Liver (tissue), 3 donors: ENCODE measurements at regions not wholly inside any gene's neighbourhood (a gene's known extent, or its start where the extent isn't known, plus 50 kb on each side); places are given as distances from the start of the nearest gene placed in this dataset.

ENCODE experiments used
- ATF3 ChIP-seq: IDR thresholded peaks from 2 replicates; pipeline ENCODE4 v1.6.1; 2016; ENCODE audit warnings: antibody characterized with exemption
- CTCF ChIP-seq: fragments of 150-350 bp; IDR thresholded peaks from 2 replicates; pipeline ENCODE4 v1.5.1; 2017; ENCODE audit warnings: improper control_type of control experiment, low read depth, low read length; ENCODE audit not compliant: missing input control
- GABPA ChIP-seq, 2 donors: IDR thresholded peaks in 1 of 2; conservative IDR thresholded peaks in 1 of 2; 2 replicates each; pipeline ENCODE4 v1.6.1; 2016; ENCODE audit warnings: antibody characterized with exemption in 2 of 2, mild to moderate bottlenecking in 1 of 2, moderate library complexity in 1 of 2
- JUND ChIP-seq, 2 donors: IDR thresholded peaks; 2 replicates each; pipeline ENCODE4 v1.6.1; 2016; ENCODE audit warnings: antibody characterized with exemption in 2 of 2
- MAX ChIP-seq: IDR thresholded peaks from 2 replicates; pipeline ENCODE4 v1.6.1; 2016; ENCODE audit warnings: antibody characterized with exemption
- RAD21 ChIP-seq, 2 donors: IDR thresholded peaks; 2 replicates each; pipeline ENCODE4 v1.6.1; 2016; ENCODE audit warnings: antibody characterized with exemption in 2 of 2, mild to moderate bottlenecking in 2 of 2
- REST ChIP-seq: IDR thresholded peaks from 2 replicates; pipeline ENCODE4 v1.6.1; 2016; ENCODE audit warnings: antibody characterized with exemption, mild to moderate bottlenecking
- RXRA ChIP-seq, 2 donors: IDR thresholded peaks; 2 replicates each; pipeline ENCODE4 v1.6.1; 2017 to 2018; ENCODE audit warnings: antibody characterized with exemption in 2 of 2, mild to moderate bottlenecking in 1 of 2
- SP1 ChIP-seq: IDR thresholded peaks from 2 replicates; pipeline ENCODE4 v1.6.1; 2018; ENCODE audit warnings: antibody characterized with exemption, mild to moderate bottlenecking
- TAF1 ChIP-seq: conservative IDR thresholded peaks from 2 replicates; pipeline ENCODE4 v1.6.1; 2016; ENCODE audit warnings: antibody characterized with exemption, mild to moderate bottlenecking
- YY1 ChIP-seq: IDR thresholded peaks from 2 replicates; pipeline ENCODE4 v1.6.1; 2016; ENCODE audit warnings: antibody characterized with exemption, mild to moderate bottlenecking
- ZBTB33 ChIP-seq: IDR thresholded peaks from 2 replicates; pipeline ENCODE4 v1.6.1; 2016; ENCODE audit warnings: antibody characterized with exemption
- donor health status: healthy.
- donor health status: healthy.

- no peak for TF ChIP-seq CTCF
- no peak for TF ChIP-seq RAD21 (IDR thresholded peaks at IDR 0.05)
- no peak for TF ChIP-seq JUND (IDR thresholded peaks at IDR 0.05)
- TF ChIP-seq REST: no peak
- TF ChIP-seq ZBTB33: no peak
- TF ChIP-seq MAX: no peak
- TF ChIP-seq TAF1: no peak
- no peak for TF ChIP-seq ATF3
- TF ChIP-seq RXRA (IDR thresholded peaks at IDR 0.05): no peak
- TF ChIP-seq YY1: no peak
- no peak for TF ChIP-seq SP1
- TF ChIP-seq GABPA (IDR thresholded peaks at IDR 0.05 in 1 of 2, conservative IDR thresholded peaks at IDR 0.05 in 1 of 2): no peak
Measured at GRCh38 chr5:10894445-10895054, 133.5 kb upstream of the DAP start.
